Body of pancreas (tissue), 4 donors: ENCODE measurements at regions not wholly inside any gene's neighbourhood (a gene's known extent, or its start where the extent isn't known, plus 50 kb on each side); places are given as distances from the start of the nearest gene placed in this dataset.

Experiments used
- ATAC-seq: fragments of 150-250 bp; one replicate; pipeline ENCODE4 v1.9.1; 2016
- DNase-seq, 4 donors: peaks; one replicate each; pipeline ENCODE4 v3.0.0-alpha.2; 2019
- H3K27ac ChIP-seq, 4 donors: fragments of 200-600 bp; sonication (generic); 1 replicate in 3 of 4; 2 replicates in 1 of 4; pipeline versions ENCODE4 v1.5.1 to v1.6.1; 2016 to 2019; ENCODE audit warnings: mild to moderate bottlenecking in 1 of 4, mixed read lengths in 1 of 4, moderate library complexity in 1 of 4
- H3K27me3 ChIP-seq, 2 donors: fragments of 200-600 bp; sonication (generic); one replicate each; pipeline ENCODE4 v1.6.0; 2016; ENCODE audit warnings: mild to moderate bottlenecking in 1 of 2
- H3K36me3 ChIP-seq, 2 donors: fragments of 200-600 bp; sonication (generic); replicated peaks in 1 of 2; 2 replicates each; pipeline ENCODE4 v1.5.1; 2016; ENCODE audit warnings: low read depth in 2 of 2; ENCODE audit not compliant: insufficient read depth in 1 of 2
- H3K4me1 ChIP-seq: fragments of 200-600 bp; sonication (generic); one replicate; pipeline ENCODE4 v1.6.0; 2016
- H3K4me3 ChIP-seq, 2 donors: fragments of 200-600 bp; sonication (generic); 1 replicate in 1 of 2; 2 replicates in 1 of 2; pipeline ENCODE4 v1.5.1; 2016 to 2019
- H3K9me3 ChIP-seq, 3 donors: fragments of 200-600 bp; sonication (generic); 1 replicate in 2 of 3; 2 replicates in 1 of 3; pipeline ENCODE4 v1.5.1; 2016
- CTCF ChIP-seq, 7 experiments: fragments of 450-650 bp in 4 of 7; fragments of 200-600 bp in 3 of 7; sonication (generic) in 3 of 7; IDR thresholded peaks; one replicate each; pipeline ENCODE4 v1.5.1; 2016 to 2019; ENCODE audit warnings: antibody characterized with exemption in 7 of 7
- POLR2A ChIP-seq, 3 donors: fragments of 450-650 bp; IDR thresholded peaks; one replicate each; pipeline ENCODE4 v1.6.1; 2016; ENCODE audit warnings: antibody characterized with exemption in 3 of 3, mild to moderate bottlenecking in 2 of 3
- WGBS, 2 donors: methylation state at CpG; one replicate each; pipeline ENCODE4 v1.1.5; 2017; 5-methylcytosine and 5-hydroxymethylcytosine counted together
- intact Hi-C: fragments of 100-400 bp; cut with DNase I; formaldehyde crosslinking; loops from one replicate; pipeline ENCODE4 v1.15.1; 2023

GRCh38 chr18:79585395-79586370 lies 93.9 kb upstream of the CTDP1 start:
- Histone ChIP-seq H3K27ac (no peak overlapping the region), H3K4me1 (peaks cover 15% of the 10 kb centered on the region), H3K36me3 (no peaks in the 10 kb centered on the region), H3K4me3 (no peak overlapping the region), H3K27me3 (no peaks in the 10 kb centered on the region), H3K9me3 (no peaks in the 10 kb centered on the region)
- DNase-seq (peak in 2 of 4 donors; percentile 2 to 8), ATAC-seq (no peak)
- WGBS, 2 donors, result 66 to 72% methylated on average over 17 to 18 of the region's 20 CpGs
- intact Hi-C loops, result no loop called here
- TF ChIP-seq POLR2A (IDR thresholded peaks at IDR 0.05) (no peak), CTCF (IDR thresholded peaks at IDR 0.05) (no peak)

DNA sequence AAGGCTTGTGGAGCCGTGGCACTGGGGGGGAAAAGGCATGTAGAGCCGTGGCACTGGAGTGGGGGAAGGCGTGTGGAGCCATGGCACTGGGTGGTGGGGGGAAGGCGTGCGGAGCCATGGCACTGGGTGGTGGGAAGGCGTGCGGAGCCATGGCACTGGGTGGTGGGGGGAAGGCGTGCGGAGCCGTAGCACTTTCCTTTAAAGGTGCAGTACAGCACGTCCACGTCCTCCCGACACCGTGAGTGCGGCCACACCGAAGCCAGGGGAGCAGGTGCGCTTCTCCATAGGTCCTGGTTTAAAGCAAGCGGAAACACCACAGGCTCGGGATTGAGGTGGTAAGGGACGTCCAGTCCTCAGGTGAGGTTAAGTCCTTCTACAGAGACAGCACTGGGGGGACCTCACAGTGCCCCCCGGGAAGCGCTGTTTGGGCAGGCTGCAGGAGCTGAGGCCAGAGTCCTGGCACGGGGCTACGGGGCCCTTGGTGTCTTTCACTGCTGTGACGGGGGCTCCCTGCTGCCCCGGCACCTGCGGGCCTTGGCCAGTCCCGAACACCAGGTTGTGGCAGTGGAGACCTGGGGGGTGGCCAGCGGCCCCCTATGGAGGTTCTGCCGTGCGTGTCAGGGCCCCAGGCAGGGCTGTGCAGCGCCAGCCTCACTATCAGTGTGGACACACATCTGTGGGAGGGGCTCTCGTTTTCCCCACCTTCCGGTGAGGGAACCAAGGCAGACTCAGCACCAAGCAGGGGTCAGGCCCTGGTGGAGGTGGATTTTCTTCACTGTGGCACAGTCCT lies 93.0 kb upstream of the CTDP1 start:
- WGBS, 2 donors, result 66 to 69% methylated on average over 17 to 34 of the region's 34 CpGs

DNA sequence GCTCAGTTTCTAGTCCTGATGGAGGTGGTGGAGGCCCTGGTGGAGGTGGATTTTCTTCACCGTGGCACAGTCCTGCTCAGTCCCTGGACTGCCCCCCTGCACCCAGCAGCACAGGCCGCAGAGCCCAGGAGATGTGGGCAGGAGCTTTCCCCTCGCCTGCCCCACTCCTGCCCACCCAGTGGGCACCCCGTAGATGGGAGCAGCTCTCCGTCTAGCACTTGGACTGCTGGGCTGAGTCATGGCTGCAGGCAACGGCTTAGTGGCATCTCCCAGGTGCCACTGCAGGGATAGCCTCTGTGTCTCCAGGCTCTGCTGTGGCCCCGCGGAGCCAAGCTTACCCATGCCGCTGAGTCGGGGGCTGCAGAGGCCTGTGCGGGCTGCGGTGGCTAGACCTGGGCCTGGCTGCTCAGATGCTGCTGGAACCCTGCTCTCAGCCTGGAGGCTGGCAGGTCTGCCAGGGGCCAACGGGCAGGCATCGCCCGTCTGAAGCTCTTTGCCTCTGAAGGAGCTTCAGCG lies 92.3 kb upstream of the CTDP1 start:
- TF ChIP-seq CTCF (IDR thresholded peaks at IDR 0.05) (no peak), POLR2A (IDR thresholded peaks at IDR 0.05) (no peak)
- Histone ChIP-seq H3K9me3 (no peaks in the 10 kb centered on the region), H3K4me3 (no peak overlapping the region), H3K4me1 (peaks cover 15% of the 10 kb centered on the region), H3K27me3 (no peaks in the 10 kb centered on the region), H3K36me3 (no peaks in the 10 kb centered on the region), H3K27ac (no peak overlapping the region)
- DNase-seq (peak in 2 of 4 donors; percentile 3 to 7), ATAC-seq (no peak)
- intact Hi-C loops, result no loop called here
- WGBS, 2 donors, result 83 to 91% methylated on average over 1 to 16 of the region's 16 CpGs

More for the DNA sequence above, 93.0 kb upstream of the CTDP1 start:
- peak in 2 of 4 donors; percentile 2 to 5 for DNase-seq
- Histone ChIP-seq H3K4me1 (peaks cover 15% of the 10 kb centered on the region), H3K36me3 (no peaks in the 10 kb centered on the region), H3K4me3 (no peak overlapping the region), H3K9me3 (no peaks in the 10 kb centered on the region), H3K27me3 (no peaks in the 10 kb centered on the region), H3K27ac (no peak overlapping the region)
- intact Hi-C loops, result no loop called here
- TF ChIP-seq POLR2A (IDR thresholded peaks at IDR 0.05), result no peak
- no peak for TF ChIP-seq CTCF (IDR thresholded peaks at IDR 0.05)
- ATAC-seq, result no peak

DNA sequence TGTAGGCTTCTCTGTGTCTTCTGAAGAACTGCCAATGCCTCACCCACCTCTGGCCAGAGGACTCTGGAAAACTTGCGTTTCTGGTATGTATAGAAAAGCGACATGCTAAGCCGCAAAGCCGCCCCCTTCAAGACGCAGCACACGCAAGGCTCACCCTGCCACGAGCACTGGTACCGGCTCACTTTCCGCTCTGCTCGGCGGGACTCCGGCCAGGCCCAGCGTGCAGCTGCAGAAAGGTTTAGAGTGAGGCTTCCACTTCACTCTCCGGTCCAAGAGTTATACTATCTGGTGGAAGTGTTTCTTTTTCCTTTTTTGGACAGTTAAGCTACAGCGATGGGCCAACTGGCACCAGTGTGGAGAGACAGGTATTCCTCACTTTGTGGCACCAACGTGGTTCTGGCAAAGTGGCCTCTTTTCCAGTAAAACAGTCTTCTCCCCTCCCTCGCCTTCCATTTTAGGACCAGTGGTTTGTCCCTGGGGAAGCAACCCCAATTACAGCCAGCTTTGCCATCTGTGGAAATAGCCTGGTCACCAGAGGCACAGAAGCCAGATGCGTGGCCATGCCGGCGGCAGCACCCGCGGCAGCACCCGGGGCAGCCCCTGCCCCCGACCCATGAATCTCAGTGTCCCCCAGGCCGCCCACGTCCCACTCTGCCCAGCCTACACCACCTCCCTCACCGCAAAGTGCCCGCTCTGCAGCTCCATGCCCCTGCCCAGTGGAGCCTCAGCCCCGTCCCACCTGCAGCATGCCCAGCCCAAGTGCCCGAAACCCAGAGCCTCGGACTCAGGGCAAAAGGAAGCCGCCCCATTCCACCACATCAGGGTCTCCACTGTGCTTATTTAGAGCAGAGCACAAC lies 91.6 kb upstream of the CTDP1 start:
- no peak overlapping the region for H3K4me3 ChIP-seq
- intact Hi-C loops, result no loop called here
- TF ChIP-seq POLR2A (IDR thresholded peaks at IDR 0.05), result no peak
- no peak for TF ChIP-seq CTCF (IDR thresholded peaks at IDR 0.05)
- DNase-seq (peak in 1 of 4 donors; percentile 9), ATAC-seq (no peak)
- 64 to 77% methylated on average over 17 to 31 of the region's 32 CpGs for WGBS, 2 donors
- H3K27ac ChIP-seq, result peak overlapping the region in 2 of 4 donors; percentile 46 to 62
- H3K9me3 ChIP-seq, result no peaks in the 10 kb centered on the region
- H3K27me3 ChIP-seq, result no peaks in the 10 kb centered on the region
- peaks cover 15% of the 10 kb centered on the region for H3K4me1 ChIP-seq
- H3K36me3 ChIP-seq, result no peaks in the 10 kb centered on the region
